PC-9 (cell line): ENCODE measurements at regions not wholly inside any gene's neighbourhood (a gene's known extent, or its start where the extent isn't known, plus 50 kb on each side); places are given as distances from the start of the nearest gene placed in this dataset.

ENCODE experiments used
- BruUV-seq: library from RNA; stranded (reverse); fragments of 400-500 nt; replicated peaks from 2 replicates; lab custom pipeline; 2021; lab: Mats Ljungman, UMichigan
- CTCF ChIA-PET: fragments of 300-600 bp; sonication (Branson Sonifier 250); formaldehyde crosslinking; loops from one replicate; lab custom pipeline; 2022; ENCODE audit warnings: antibody characterized with exemption; lab: Charles Lee
- POLR2A ChIA-PET: fragments of 300-600 bp; sonication (Branson Sonifier 250); formaldehyde crosslinking; loops from one replicate; lab custom pipeline; 2022; ENCODE audit warnings: antibody characterized with exemption; ENCODE audit not compliant: unreplicated experiment; lab: Charles Lee
- DNase-seq, 2 experiments: peaks; one replicate each; pipeline versions ENCODE4 v3.0.0 to v3.0.0-alpha.2; 2015 to 2022; ENCODE audit warnings: mixed read lengths in 1 of 2
- H2AFZ ChIP-seq: fragments of 200-600 bp; sonication (generic); 2 replicates; pipeline ENCODE4 v1.8.1; 2017; ENCODE audit warnings: antibody characterized with exemption
- H3F3A ChIP-seq: fragments of 200-600 bp; sonication (generic); 2 replicates; pipeline ENCODE4 v1.8.1; 2017; ENCODE audit warnings: antibody characterized with exemption, mild to moderate bottlenecking, low read depth; ENCODE audit not compliant: insufficient read depth
- H3K27ac ChIP-seq: fragments of 200-600 bp; sonication (generic); 2 replicates; pipeline ENCODE4 v1.6.1; 2016; ENCODE audit warnings: mixed run types
- H3K27me3 ChIP-seq: fragments of 200-600 bp; sonication (generic); 2 replicates; pipeline ENCODE4 v1.6.1; 2016; ENCODE audit warnings: low read depth, mixed run types; ENCODE audit not compliant: insufficient read depth
- H3K36me3 ChIP-seq: fragments of 200-600 bp; sonication (generic); 2 replicates; pipeline ENCODE4 v1.6.1; 2016; ENCODE audit warnings: low read depth, mixed run types
- H3K4me1 ChIP-seq: fragments of 200-600 bp; sonication (generic); replicated peaks from 2 replicates; pipeline ENCODE4 v1.6.1; 2016; ENCODE audit warnings: mixed run types; ENCODE audit not compliant: insufficient read depth
- H3K4me2 ChIP-seq: fragments of 200-600 bp; sonication (generic); 2 replicates; pipeline ENCODE4 v1.6.1; 2017; ENCODE audit warnings: mixed run types
- H3K4me3 ChIP-seq: fragments of 200-600 bp; sonication (generic); 2 replicates; pipeline ENCODE4 v1.6.1; 2016; ENCODE audit warnings: mixed run types
- H3K79me2 ChIP-seq: fragments of 200-600 bp; sonication (generic); 2 replicates; pipeline ENCODE4 v1.6.1; 2017; ENCODE audit warnings: low read depth, mixed run types
- H3K9me2 ChIP-seq: fragments of 200-600 bp; sonication (generic); 2 replicates; pipeline ENCODE4 v1.8.1; 2017; ENCODE audit warnings: mild to moderate bottlenecking; ENCODE audit not compliant: insufficient read depth
- H3K9me3 ChIP-seq: fragments of 200-600 bp; sonication (generic); 2 replicates; pipeline ENCODE4 v1.8.1; 2016; ENCODE audit warnings: low read depth; ENCODE audit not compliant: insufficient read depth
- H4K20me1 ChIP-seq: fragments of 200-600 bp; sonication (generic); 2 replicates; pipeline ENCODE4 v1.8.1; 2017; ENCODE audit not compliant: insufficient read depth
- CTCF ChIP-seq: fragments of 200-600 bp; sonication (generic); conservative IDR thresholded peaks from 2 replicates; pipeline ENCODE4 v1.6.1; 2017; ENCODE audit warnings: mixed run types, antibody characterized with exemption, mild to moderate bottlenecking, moderate library complexity
- EZH2 ChIP-seq: fragments of 200-600 bp; sonication (generic); IDR thresholded peaks from 2 replicates; pipeline ENCODE4 v1.8.0; 2017; ENCODE audit warnings: antibody characterized with exemption, low read depth
- intact Hi-C: fragments of 100-400 bp; cut with micrococcal nuclease; formaldehyde crosslinking; loops from one replicate; pipeline ENCODE4 v1.10.0; 2022; ENCODE audit not compliant: unreplicated experiment

- no peak overlapping the region for H3K4me3 ChIP-seq
- CTCF ChIA-PET = no interaction called here
- intact Hi-C loops = no loop called here
Measured at GRCh38 chr5:89292487-89292886, 409.5 kb upstream of the MEF2C start.

GRCh38 chr5:89289604-89290003, 406.6 kb upstream of the MEF2C start:
- H3K27me3 ChIP-seq = no peaks in the 10 kb centered on the region
- BruUV-seq = no TSS peak
- H3K4me2 ChIP-seq = no peak overlapping the region
- TF ChIP-seq EZH2 = no peak
- TF ChIP-seq CTCF = no peak
- no peak overlapping the region for H3K27ac ChIP-seq
- ChIA-PET CTCF (no interaction called here), POLR2A (no interaction called here)
- DNase-seq = no peak
- no peaks in the 10 kb centered on the region for H3K9me3 ChIP-seq
- intact Hi-C loops = no loop called here
- H3F3A ChIP-seq = no peaks in the 10 kb centered on the region
- no peaks in the 10 kb centered on the region for H4K20me1 ChIP-seq
- no peaks in the 10 kb centered on the region for H3K9me2 ChIP-seq
- no peak overlapping the region for H2AFZ ChIP-seq
- no peaks in the 10 kb centered on the region for H3K36me3 ChIP-seq
- H3K79me2 ChIP-seq = no peaks in the 10 kb centered on the region
- no peak overlapping the region for H3K4me3 ChIP-seq
- H3K4me1 ChIP-seq = no peaks in the 10 kb centered on the region

More at GRCh38 chr5:89292487-89292886, 409.5 kb upstream of the MEF2C start:
- no peaks in the 10 kb centered on the region for H3K4me1 ChIP-seq
- DNase-seq = no peak
- no peaks in the 10 kb centered on the region for H3K79me2 ChIP-seq
- H3K27ac ChIP-seq = no peak overlapping the region
- no peaks in the 10 kb centered on the region for H3K36me3 ChIP-seq
- H3K27me3 ChIP-seq = no peaks in the 10 kb centered on the region
- no peaks in the 10 kb centered on the region for H4K20me1 ChIP-seq
- H2AFZ ChIP-seq = no peak overlapping the region
- no peaks in the 10 kb centered on the region for H3K9me3 ChIP-seq
- TF ChIP-seq CTCF (no peak), EZH2 (no peak)
- H3K4me2 ChIP-seq = no peak overlapping the region
- H3K9me2 ChIP-seq = no peaks in the 10 kb centered on the region
- POLR2A ChIA-PET = no interaction called here
- no peaks in the 10 kb centered on the region for H3F3A ChIP-seq
- BruUV-seq = no TSS peak

- H3K9me2 ChIP-seq = no peaks in the 10 kb centered on the region; the same call in 1 of the 2 replicates
- TF ChIP-seq EZH2 = no peak
- no peak for TF ChIP-seq CTCF
- no peaks in the 10 kb centered on the region for H3K9me3 ChIP-seq
- no peaks in the 10 kb centered on the region for H3K36me3 ChIP-seq
- DNase-seq = no peak
- no peaks in the 10 kb centered on the region for H3K4me1 ChIP-seq
- H3K4me2 ChIP-seq = no peak overlapping the region
- POLR2A ChIA-PET = no interaction called here
- intact Hi-C loops = no loop called here
- H3K79me2 ChIP-seq = no peaks in the 10 kb centered on the region
- H3K27me3 ChIP-seq = no peaks in the 10 kb centered on the region
- BruUV-seq = no TSS peak
- no peak overlapping the region for H3K27ac ChIP-seq
- CTCF ChIA-PET = no interaction called here
- H3F3A ChIP-seq = no peaks in the 10 kb centered on the region
- no peak overlapping the region for H3K4me3 ChIP-seq
- no peaks in the 10 kb centered on the region for H4K20me1 ChIP-seq
- H2AFZ ChIP-seq = no peak overlapping the region
Measured at GRCh38 chr5:89287964-89288363, 405.0 kb upstream of the MEF2C start.
